T follicular helper cell (primary cell): ENCODE measurements at regions not wholly inside any gene's neighbourhood (a gene's known extent, or its start where the extent isn't known, plus 50 kb on each side); places are given as distances from the start of the nearest gene placed in this dataset.

Experiments used
- DNase-seq: peaks from one replicate; pipeline ENCODE4 v3.0.0-alpha.2; 2020; ENCODE audit warnings: low read depth

DNA sequence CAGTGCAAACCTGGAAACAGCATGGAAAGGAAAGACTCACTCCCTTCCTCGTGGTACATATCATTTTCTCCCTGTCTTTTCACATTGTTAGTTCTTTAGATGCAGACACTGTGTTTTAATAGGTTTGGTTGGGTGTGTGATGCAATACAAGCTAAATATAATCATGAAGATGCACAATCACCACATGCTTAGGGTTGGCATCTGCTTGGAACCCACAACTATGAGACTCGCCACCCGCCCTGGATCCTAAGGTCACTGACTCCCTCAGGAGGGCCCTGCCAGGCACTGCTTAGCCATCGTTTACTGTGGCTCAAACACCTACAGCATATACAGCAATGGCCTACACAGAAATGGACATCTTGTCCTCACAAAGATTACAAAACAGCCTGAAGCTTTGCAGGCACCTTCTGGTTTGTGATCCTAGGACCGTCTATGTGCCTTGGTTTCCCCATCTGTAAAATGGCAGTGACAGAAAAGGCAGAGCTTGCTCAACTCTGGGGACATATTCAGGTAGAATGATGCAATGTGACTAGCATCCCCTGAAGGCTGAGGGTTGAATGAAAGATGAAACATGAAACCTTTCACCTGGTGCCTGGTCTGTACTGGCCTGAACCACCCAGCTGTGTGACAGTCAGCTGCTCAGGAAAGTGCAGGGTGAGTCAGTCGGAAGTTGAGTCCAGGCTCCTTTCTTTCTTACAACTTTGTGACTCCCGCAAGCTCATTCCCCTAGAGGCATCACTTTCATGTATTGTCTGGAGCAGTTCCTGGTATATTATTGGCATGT is 123.6 kb upstream of the PFN2 start:
- no peak for DNase-seq

- DNase-seq = no peak
Measured at GRCh38 chr3:150091626-150092025, 120.9 kb upstream of the PFN2 start.

DNA sequence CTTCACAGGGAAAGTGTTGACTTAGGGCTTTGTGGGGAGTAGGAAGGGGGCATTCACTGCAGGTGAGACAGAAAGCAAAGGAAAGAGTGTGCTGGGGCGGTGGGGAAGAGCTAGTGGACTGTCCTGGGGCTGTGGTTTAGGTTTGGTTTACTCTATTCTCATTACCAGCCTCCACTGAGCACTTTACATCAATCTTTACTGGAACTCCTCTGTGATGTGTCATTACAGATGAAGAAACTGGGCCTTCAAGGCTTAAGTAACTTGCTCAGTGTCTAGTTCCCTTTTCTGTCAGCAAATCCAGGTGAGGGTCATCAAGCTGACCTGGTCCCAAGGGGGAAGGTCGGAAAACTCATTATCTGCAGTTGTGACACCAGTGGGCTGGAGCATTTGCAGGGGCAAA is 120.2 kb upstream of the PFN2 start:
- no peak for DNase-seq

- DNase-seq = no peak
Measured at GRCh38 chr3:150090006-150090405, 119.3 kb upstream of the PFN2 start.

DNA sequence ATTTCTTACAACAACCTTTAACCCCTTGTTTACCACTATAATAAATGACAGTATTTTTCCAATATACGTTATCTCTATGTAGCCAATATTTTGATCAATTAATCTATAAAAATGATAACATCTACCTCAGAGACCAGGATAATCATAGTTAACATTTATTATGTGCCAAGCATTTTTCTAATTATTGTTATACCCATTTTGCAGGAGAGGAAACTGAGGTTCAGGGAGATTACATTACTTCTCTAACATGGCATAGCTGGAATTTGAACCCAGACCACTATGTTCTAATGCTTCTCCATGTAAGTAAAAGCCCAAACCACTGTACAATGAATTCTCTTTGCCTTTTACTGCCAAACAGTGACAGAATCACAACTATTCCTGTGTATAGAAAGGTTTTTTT is 113.4 kb upstream of the PFN2 start:
- DNase-seq = no peak

DNA sequence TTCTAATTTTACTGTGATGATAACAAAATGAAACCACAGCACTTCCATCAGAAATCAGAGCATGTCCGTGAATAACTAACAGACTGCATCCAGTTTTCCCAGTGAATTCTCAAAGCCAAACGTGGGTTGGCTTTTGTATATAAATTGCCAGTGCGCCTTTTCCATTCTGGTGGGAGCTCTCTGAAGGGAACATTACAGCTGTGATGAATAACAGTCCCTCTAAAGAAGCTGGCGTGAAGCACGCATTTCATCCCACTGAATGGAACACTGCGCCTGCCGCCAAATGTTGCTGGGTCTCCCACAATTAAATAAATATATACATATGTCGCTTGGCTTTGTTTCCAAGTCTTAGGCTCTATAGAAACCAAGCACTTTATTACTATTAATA is 113.0 kb upstream of the PFN2 start:
- DNase-seq = no peak

- no peak for DNase-seq
Measured at GRCh38 chr3:150082898-150083654, 112.4 kb upstream of the PFN2 start.

DNA sequence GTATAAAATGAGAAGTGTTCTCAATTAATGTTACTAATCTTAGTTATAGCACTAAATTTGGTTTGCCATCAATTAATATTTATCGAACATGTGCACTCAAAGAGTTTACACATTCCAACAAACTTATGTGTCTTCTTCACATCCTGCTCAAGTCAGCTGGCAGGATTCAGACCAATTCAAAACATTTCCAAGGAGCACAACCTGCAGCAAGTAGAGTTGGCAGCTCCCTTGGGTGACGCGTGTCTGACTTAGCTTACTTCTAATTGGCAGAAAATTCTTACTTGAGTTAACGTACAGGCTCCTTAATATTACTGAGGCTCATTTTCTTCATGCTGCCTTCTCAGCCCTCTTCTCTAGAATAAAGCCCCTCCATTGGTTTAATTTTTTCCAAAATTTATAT is 110.4 kb upstream of the PFN2 start:
- DNase-seq = no peak

DNA sequence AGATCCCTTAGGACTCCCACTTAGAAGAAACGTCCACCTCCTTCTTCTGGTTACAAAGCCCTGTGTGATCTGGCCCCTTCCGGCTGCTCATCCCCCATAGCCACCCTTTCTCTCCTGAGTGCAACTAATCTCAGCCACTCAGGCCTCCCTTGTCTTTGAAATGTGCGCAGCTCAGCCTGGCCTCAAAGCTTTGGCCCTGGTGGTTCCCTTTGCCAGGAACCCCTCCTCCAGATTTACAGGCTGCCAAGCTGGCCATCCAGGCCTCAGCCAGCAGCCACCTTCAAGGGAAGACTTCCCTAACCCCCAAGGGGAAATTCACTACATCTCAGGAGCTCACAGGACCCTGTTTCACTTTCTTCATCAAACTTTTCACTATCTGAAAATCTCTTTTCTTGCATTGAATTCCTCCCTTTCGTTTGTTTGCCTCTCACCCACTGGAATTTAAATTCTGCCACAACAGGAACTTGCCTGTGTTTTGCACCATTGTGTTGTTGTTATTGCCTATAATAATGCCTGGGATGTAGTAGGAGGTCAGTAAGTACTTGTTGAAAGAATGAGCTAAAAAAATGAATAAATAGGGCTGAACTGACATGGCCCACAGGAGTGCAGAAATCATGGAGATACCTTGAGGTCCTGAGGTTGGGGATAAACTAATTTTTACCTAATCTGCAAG is 109.5 kb upstream of the PFN2 start:
- DNase-seq = no peak

GRCh38 chr3:150079029-150079739 is 108.5 kb upstream of the PFN2 start:
- no peak for DNase-seq

GRCh38 chr3:150077581-150078247 is 107.0 kb upstream of the PFN2 start:
- no peak for DNase-seq

DNA sequence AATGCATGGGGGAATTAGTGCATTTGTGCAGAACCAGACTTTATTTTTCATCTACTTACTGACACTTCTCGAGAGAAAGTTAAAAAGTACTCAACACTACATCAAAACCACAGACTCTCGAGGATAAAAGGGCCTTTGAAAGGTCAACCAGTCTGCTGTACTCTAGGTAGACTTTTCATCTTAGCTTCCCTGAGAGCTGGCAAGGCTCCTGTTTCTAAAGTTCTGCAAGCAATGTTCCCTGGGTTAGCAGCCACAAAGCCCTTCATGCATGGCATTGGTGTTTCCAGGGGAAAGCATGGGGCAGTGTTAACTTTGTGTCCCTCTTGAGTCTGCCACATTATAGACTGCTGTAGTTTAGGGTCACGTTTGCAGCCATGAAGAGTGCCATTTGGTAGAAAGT is 106.4 kb upstream of the PFN2 start:
- no peak for DNase-seq

GRCh38 chr3:150076443-150076842 is 105.7 kb upstream of the PFN2 start:
- no peak for DNase-seq

DNA sequence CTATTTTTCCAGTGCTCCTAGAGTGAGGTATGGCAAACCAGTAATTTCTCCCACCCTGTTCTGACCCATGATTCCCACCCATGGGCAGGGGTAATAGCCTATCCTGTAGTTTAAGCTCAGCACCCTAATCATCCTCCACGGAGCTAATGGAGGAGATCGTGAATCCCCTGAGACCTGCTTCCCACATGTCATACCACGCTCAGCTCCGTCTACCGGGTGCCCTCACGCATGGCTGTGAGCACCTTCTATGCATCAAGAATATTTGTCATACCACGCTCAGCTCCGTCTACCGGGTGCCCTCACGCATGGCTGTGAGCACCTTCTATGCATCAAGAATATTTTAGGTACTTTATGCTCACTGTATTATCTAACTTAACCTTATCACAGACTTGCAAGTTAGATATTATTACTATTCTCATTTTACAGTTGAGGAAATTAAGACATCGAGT is 104.7 kb upstream of the PFN2 start:
- no peak for DNase-seq

- DNase-seq = no peak
Measured at GRCh38 chr3:150074697-150075416, 104.2 kb upstream of the PFN2 start.

DNA sequence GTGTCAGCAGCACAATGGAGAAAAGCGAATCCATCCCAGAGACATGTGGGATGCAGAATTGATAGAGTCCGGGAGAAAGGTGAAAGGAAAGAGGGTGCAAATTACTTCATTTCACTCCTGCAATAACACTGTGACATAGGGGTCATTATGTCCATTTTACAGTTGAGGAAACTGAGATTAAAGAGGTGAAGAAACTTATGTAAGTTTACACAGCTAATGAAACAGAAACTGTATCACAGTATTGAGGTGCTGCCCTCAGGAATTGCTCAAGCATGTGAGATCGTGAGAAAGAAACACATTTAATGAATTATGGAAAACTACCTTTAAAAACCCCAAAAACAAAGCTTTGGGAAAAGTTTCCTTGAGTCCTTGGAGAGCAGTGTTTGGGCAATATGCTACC is 103.6 kb upstream of the PFN2 start:
- DNase-seq = no peak

DNA sequence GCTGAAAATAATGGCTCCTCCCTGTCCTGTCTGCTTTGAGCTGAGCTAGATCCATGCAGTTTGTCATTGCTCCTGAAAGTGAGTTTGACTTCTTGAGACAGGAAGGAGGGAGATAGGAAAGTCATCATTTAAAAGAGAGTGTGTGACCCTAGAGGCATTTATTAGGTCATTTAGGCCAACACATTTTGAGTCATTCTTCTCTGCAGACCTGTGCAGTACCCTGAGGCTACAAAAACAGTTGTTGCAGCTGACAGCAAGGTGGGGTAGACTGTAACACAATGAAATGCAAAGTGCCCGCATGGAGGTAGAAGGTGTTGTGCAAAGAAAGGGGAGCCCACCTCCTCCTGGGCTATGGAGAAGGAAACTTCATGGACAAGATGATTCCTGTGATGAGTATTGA is 102.8 kb upstream of the PFN2 start:
- DNase-seq = no peak

- no peak for DNase-seq
Measured at GRCh38 chr3:150073031-150073430, 102.3 kb upstream of the PFN2 start.

GRCh38 chr3:150072576-150072975 is 101.9 kb upstream of the PFN2 start:
- no peak for DNase-seq

DNA sequence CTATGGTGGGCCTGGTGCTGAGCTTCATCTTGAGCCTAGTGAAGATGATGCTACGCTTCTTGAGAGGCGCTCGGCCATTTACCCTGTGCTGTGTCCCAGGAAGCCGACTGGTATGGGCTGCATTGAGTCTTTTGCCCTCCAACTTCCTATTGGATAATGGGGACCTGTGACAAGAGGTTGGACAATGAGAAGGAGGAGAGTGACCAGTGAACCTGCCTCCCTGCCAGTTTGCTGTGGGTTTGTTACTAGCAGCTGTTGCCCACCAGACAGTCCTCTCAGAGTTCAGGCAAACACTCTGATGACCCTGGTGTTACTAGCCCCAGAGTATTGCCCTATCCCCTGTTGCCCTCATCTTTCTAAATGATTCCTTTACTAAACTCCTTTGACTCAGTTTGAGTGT is 99.6 kb upstream of the PFN2 start:
- DNase-seq = no peak

- DNase-seq = no peak
Measured at GRCh38 chr3:150069633-150070032, 98.9 kb upstream of the PFN2 start.
